NCI-H524 treated with DMSO at 0.1 percent for 48 hours (cell line): ENCODE measurements at regions not wholly inside any gene's neighbourhood (a gene's known extent, or its start where the extent isn't known, plus 50 kb on each side); places are given as distances from the start of the nearest gene placed in this dataset.
"Not testable (repeated sequence)": the region's sequence is repeated elsewhere in the genome, so short reads cannot be mapped to it uniquely, and the experiment has no call there.

Experiments used
- DNase-seq: peaks from one replicate; lab custom pipeline; 2025; lab: John Stamatoyannopoulos, UW

DNA sequence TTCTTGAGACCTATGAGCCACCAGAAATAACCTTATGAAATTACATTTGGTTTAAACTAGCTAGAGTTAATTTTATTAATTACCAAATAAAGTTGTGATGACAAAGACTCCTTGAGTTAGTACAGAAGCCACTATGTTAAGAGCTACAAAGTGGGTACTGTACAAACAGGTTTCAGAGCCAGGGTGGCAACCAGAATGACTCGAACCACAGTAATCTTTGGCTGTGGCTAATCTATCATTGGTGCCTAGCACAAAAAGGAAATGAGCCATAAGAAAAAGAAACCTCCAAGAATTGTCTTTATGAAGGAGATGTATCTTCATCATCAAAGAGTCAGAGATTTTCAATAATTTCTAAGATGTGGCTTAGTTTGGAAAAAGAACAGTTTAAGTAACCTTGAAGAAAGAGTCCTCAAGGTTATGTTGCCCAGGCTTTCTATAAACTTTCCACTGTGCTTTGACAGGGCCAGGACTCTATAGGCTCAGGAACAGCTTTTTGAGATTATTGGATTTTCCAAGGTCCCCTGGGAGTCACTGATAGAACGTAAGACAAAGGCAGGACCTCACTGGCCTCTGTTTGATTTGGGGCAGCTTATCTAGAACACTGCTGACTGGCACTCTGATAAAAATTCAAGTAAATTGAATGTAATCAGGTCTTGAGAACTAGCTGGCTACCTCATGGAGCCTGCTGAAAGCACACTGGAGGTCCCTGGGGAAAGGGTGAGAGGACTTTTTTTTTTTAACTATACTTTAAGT is 777.7 kb downstream of the STIM2 start:
- no peak for DNase-seq

- no peak for DNase-seq
Measured at GRCh38 chr4:27643101-27643500, 782.5 kb downstream of the STIM2 start.

GRCh38 chr4:27648416-27648815 is 787.8 kb downstream of the STIM2 start:
- no peak for DNase-seq

DNA sequence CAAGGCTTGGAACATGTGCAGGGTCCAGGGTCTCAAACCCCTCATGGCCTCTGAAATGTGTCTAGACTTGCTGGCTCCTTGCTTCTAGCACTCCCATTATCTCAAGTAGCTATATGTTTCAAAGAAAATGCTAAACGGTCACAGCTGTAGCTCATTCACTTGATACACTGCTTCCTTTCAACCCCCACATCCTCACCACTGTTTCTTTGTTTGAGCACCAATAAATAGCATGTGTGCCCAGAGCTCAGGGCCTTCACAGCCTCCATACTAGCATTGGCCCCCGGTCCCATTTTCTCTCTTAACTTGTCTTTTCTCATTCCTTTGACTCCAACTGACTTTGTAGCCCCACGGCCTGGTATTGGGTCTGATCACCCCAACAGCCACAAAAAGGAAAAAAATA is 801.8 kb downstream of the STIM2 start:
- DNase-seq = no peak

DNA sequence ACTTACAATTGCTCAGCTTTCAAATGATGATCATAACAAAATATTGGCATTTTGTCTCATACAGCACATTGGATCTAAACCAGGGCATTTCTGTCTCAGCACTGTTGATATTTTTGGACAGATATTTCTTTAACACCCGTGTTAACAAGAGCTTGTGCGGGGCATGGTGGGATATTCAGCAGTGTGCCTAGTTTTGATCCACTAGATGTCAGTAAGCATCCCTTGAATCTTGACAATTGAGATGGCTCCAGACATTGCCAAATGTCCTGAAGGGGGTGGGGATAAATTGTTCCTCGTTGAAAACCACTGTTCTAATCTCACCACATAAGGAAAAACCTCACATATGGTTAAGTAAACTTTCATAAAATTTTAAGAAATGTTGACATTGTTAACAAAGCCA is 806.3 kb downstream of the STIM2 start:
- DNase-seq = peak; percentile 18

- no peak for DNase-seq
Measured at GRCh38 chr4:27668001-27668400, 807.4 kb downstream of the STIM2 start.

GRCh38 chr4:27678027-27678426 is 817.4 kb downstream of the STIM2 start:
- DNase-seq = no peak

GRCh38 chr4:27684610-27685011 is 824.0 kb downstream of the STIM2 start:
- DNase-seq = peak; percentile 15

- peak; percentile 83 for DNase-seq
Measured at GRCh38 chr4:27685091-27685490, 824.5 kb downstream of the STIM2 start.

DNA sequence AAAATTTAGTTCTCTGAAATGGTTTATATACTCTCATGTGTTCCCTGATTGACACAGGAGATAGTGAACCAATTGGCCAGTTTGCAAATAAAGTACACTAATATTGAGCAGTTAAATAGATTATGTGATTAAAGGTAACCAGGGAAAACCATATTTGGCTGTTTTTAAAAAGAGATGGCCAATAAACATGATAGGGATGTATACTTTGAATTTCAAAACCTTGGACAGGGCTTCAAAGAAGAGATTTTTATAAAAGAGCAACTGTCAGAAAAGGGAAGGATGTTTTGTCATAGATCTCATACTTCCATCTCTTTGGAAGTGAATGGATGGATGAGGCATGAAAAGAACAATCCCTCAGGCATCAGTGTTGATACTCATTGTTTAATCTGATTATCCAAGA is 825.3 kb downstream of the STIM2 start:
- DNase-seq = no peak

GRCh38 chr4:27692158-27692557 is 831.5 kb downstream of the STIM2 start:
- no peak for DNase-seq

DNA sequence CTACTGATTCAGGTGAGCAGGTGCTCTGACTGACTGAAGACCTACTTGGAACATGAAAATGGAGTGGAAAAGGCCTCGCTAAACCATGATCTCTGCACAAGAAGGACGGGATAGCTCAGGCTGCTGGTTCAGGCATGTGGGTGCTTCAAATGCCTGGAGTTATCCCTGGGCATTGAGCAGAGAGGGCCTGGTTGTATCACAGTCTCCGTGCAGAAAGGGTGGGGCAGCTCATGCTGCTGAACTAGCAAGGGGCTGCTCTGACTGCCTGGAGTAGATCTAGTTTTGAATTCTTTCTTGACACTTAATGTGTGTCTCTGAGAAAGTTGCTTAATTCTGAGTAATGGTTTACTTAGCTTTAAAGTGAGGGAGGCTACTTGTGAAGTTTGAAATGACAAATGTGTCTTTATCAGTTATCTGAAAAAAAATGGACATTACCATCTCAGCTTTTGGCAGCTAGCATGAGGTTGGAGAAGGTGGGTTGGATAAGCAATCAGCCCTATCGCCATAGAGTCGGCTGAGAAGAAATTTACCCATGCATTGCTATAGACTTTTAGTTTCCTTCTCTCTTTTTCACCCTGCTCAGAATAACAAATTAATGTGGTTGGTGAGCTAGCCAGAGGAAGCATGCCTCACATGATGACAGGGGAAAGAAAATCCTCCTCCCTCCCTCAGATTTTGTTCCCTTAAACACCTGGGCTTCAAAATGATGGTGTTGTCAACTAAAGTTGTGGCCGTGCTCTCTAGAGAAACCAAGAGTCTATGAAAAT is 832.4 kb downstream of the STIM2 start:
- DNase-seq = no peak

- not testable (repeated sequence) for DNase-seq
Measured at GRCh38 chr4:27696257-27696656, 835.6 kb downstream of the STIM2 start.

GRCh38 chr4:27701606-27702005 is 841.0 kb downstream of the STIM2 start:
- no peak for DNase-seq

DNA sequence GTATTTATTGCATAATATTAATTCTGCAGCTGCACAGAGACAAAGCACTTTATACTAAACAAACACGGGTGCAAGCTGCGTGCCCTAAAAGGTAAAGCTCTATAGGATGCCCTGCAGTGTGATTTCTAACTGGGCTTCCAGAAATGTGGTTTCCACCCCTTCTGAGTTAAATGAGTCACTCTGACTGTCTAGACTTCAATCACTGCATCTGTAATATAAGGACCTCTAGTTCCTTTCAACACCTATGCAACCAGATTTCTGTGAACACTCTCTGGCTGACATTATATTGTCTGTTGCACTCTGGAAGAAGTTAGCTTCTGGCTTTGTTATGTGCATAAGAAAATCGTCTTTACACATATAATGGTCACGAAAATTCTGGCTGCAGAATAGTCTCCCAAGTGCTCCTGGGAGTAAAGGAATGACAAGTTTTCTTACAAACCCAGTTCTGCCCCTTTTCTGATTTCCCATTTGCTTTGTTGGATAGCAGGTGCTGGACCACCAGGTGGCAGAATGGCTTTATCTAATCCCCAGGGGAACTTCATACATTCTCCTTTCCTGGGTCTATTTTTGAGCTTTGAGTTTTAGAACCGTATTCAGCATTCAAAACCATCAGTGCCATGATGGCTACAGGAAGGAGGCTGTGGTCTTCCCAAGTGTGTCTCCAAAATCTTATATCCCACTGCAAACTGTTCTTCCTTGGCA is 842.2 kb downstream of the STIM2 start:
- DNase-seq = no peak

DNA sequence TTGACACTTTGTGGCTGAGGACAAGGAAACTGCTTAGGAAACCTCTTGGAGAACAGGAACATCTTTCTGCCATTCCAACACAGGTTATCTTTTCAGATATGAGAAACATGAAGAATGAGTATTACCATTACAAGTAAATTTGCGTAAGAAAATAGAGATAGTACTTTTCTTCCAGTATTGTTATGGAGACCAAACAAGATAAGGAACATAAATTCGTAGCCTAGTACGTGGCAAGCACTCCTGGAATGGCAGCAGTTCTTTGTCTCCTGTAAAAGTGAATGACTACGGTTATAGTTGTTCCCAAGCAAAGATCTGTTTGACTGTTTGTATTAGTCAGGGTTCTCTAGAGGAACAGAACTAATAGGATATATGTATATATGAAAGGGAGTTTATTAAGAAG is 843.1 kb downstream of the STIM2 start:
- DNase-seq = no peak

- no peak for DNase-seq
Measured at GRCh38 chr4:27711041-27711440, 850.4 kb downstream of the STIM2 start.

GRCh38 chr4:27714073-27714472 is 853.4 kb downstream of the STIM2 start:
- no peak for DNase-seq

DNA sequence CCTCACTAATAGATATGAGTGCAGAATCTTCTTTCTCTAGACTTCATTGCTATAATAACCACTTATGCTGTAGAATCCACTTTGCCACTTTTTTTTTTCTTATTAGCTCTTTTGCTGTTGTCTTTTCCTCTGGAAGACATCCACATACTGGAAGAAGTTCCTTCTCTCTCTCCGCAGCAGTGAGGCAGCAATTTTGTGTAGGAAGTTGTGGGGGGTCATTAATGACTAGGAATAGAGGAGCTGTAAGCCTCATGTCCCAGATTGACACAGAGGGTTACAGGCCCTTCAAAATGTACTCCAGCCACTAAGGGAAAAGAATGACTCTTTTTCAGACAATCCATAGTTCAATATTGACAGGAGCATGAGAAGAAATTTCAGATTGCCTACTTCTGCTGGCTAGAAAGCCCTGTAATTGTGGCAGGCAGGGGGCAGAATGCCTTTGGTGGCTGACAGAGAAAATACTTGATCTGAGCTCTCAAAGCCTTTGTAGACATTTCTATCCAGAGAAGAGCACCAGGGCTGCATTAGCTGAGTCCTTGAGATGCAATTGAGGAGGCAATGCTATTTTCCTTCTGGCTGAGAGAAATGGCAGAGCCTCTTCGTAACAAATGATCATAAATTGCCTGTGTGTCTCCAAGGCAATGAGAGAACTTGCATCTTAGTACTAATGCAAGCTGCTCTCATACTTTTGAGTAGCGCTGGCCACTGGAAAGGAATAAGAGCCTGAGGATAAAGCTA is 856.2 kb downstream of the STIM2 start:
- DNase-seq = no peak

DNA sequence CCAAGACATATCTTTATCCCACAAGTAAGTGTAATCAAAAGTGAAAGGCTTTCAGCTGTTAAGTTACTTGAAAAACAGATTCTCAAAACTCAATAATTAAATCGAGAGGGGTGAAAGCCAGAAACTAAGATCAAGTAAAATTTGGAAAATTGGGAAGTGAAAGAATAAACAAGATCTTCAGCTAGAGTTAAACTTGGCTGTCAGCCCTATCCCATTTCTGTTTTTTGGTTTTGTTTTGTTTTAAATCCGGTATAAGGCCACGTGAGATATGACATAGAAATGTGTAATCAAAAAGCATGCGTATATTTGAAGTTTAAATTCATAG is 856.8 kb downstream of the STIM2 start:
- no peak for DNase-seq

- no peak for DNase-seq
Measured at GRCh38 chr4:27720010-27720766, 859.5 kb downstream of the STIM2 start.

- DNase-seq = no peak
Measured at GRCh38 chr4:27721193-27721592, 860.6 kb downstream of the STIM2 start.
